Skeletal muscle tissue (tissue), 3 donors: ENCODE measurements at regions not wholly inside any gene's neighbourhood (a gene's known extent, or its start where the extent isn't known, plus 50 kb on each side); places are given as distances from the start of the nearest gene placed in this dataset.

Experiments
- H3K27ac ChIP-seq: one replicate; pipeline ENCODE4 v1.7.0; 2013; ENCODE audit warnings: mild to moderate bottlenecking, low read depth, low read length, inconsistent platforms
- H3K27me3 ChIP-seq, 3 donors: one replicate each; pipeline ENCODE4 v1.7.0; 2013; ENCODE audit warnings: low read length in 3 of 3; ENCODE audit not compliant: control insufficient read depth in 3 of 3, insufficient read depth in 3 of 3
- H3K36me3 ChIP-seq, 3 donors: one replicate each; pipeline ENCODE4 v1.7.0; 2013; ENCODE audit warnings: low read length in 3 of 3; ENCODE audit not compliant: control insufficient read depth in 3 of 3, insufficient read depth in 3 of 3
- H3K4me1 ChIP-seq, 3 donors: one replicate each; pipeline ENCODE4 v1.7.0; 2013; ENCODE audit warnings: low read length in 3 of 3, mild to moderate bottlenecking in 3 of 3; ENCODE audit not compliant: control insufficient read depth in 3 of 3, insufficient read depth in 3 of 3
- H3K4me3 ChIP-seq, 3 donors: one replicate each; pipeline ENCODE4 v1.7.0; 2013; ENCODE audit warnings: low read length in 3 of 3
- H3K9ac ChIP-seq, 3 donors: one replicate each; pipeline ENCODE4 v1.7.0; 2013; ENCODE audit warnings: low read length in 3 of 3, mild to moderate bottlenecking in 3 of 3, moderate library complexity in 2 of 3, low read depth in 1 of 3
- H3K9me3 ChIP-seq, 3 donors: one replicate each; pipeline ENCODE4 v1.7.0; 2013; ENCODE audit warnings: low read length in 3 of 3; ENCODE audit not compliant: control insufficient read depth in 3 of 3
- donor health status: Osteomylitis.

GRCh38 chr12:91566328-91567099, 383.9 kb upstream of the DCN start:
- Histone ChIP-seq H3K4me3 (no peak overlapping the region), H3K4me1 (no peaks in the 10 kb centered on the region), H3K27ac (no peak overlapping the region), H3K27me3 (no peaks in the 10 kb centered on the region), H3K36me3 (no peaks in the 10 kb centered on the region), H3K9ac (no peak overlapping the region), H3K9me3 (no peaks in the 10 kb centered on the region)

GRCh38 chr12:91565846-91566245, 383.2 kb upstream of the DCN start:
- no peaks in the 10 kb centered on the region for H3K9me3 ChIP-seq
- no peaks in the 10 kb centered on the region for H3K36me3 ChIP-seq
- no peak overlapping the region for H3K27ac ChIP-seq
- no peak overlapping the region for H3K9ac ChIP-seq
- H3K4me3 ChIP-seq: no peak overlapping the region
- H3K4me1 ChIP-seq: no peaks in the 10 kb centered on the region
- H3K27me3 ChIP-seq: no peaks in the 10 kb centered on the region

- Histone ChIP-seq H3K36me3 (no peaks in the 10 kb centered on the region), H3K4me3 (no peak overlapping the region), H3K27ac (no peak overlapping the region), H3K9me3 (no peaks in the 10 kb centered on the region), H3K4me1 (no peaks in the 10 kb centered on the region), H3K9ac (no peak overlapping the region), H3K27me3 (no peaks in the 10 kb centered on the region)
These were observed 382.6 kb upstream of the DCN start for GRCh38 chr12:91565246-91565645.

- no peaks in the 10 kb centered on the region for H3K27me3 ChIP-seq
- H3K36me3 ChIP-seq: no peaks in the 10 kb centered on the region
- H3K9ac ChIP-seq: no peak overlapping the region
- no peak overlapping the region for H3K27ac ChIP-seq
- H3K4me1 ChIP-seq: no peaks in the 10 kb centered on the region
- no peak overlapping the region for H3K4me3 ChIP-seq
- H3K9me3 ChIP-seq: no peaks in the 10 kb centered on the region
These were observed 380.6 kb upstream of the DCN start for GRCh38 chr12:91563011-91563765.

DNA sequence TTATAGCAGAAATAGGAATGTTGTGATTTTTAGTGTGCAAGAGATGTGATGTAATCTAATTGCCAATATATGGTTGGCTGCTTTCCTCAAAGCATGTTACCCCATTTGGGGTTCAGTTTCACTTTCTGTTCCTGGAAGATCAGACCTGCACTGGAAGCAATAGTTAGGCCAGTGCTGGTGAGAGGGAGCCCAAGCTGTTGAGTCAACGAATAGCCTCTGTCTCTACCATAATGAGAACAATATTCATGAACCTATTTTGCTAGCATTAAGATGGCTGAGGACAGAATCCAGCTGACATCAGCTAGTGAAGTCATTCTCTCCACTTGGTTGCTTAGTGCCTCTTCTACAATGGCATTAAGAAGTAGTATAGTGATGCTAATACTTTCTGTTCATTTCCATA, 379.9 kb upstream of the DCN start:
- H3K27me3 ChIP-seq: no peaks in the 10 kb centered on the region
- H3K36me3 ChIP-seq: no peaks in the 10 kb centered on the region
- no peak overlapping the region for H3K4me3 ChIP-seq
- H3K9ac ChIP-seq: no peak overlapping the region
- H3K9me3 ChIP-seq: no peaks in the 10 kb centered on the region
- H3K4me1 ChIP-seq: no peaks in the 10 kb centered on the region
- no peak overlapping the region for H3K27ac ChIP-seq

DNA sequence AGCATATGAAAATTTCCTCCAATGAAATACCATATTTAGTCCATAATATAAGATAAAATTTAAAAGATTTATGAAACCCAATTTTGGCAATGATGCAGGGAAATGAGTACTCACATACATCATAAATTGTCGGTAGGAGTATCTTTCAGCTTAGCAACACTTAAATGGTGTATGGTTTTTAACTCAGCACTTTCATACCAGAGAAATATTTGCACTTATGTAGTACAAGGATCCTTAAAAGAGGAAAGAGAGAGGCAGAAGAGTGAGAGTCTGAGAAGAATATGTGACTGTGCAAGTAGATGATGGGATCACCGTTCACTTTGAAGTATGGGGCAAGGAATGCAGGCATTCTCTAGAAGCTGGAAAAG, 379.3 kb upstream of the DCN start:
- Histone ChIP-seq H3K4me3 (no peak overlapping the region), H3K9me3 (no peaks in the 10 kb centered on the region), H3K36me3 (no peaks in the 10 kb centered on the region), H3K9ac (no peak overlapping the region), H3K27me3 (no peaks in the 10 kb centered on the region), H3K27ac (no peak overlapping the region), H3K4me1 (no peaks in the 10 kb centered on the region)

DNA sequence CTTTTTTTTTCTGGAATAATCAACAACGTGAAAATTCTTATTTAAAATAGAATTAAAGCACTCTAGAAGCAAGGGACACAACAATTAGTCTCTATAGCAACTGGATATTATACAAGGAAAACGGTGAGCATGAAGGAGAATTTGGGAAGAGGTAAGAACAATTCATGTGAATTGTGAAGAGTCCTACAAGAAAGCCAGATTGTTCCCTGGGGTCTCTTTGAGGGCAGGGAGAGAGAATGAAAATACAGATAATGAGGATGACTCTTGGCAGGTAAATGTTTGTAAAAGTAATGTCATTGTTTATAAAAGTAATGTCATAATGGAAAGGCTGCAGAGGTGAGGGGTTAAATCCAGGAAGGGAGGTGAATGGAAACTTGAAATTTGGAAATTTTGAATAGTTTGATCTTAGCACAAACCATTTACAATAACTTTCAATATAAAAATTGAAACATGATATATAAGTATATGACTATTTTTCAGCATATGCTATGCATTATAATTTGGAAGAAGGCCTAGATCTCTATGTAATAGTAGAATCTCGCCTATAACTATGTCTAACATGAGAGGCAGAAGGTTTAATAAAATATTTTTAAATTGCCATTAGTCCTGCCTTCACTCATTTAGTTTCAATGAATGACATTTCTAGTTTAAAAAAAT, 378.8 kb upstream of the DCN start:
- Histone ChIP-seq H3K27ac (no peak overlapping the region), H3K27me3 (no peaks in the 10 kb centered on the region), H3K4me3 (no peak overlapping the region), H3K4me1 (no peaks in the 10 kb centered on the region), H3K9ac (no peak overlapping the region), H3K36me3 (no peaks in the 10 kb centered on the region), H3K9me3 (no peaks in the 10 kb centered on the region)

DNA sequence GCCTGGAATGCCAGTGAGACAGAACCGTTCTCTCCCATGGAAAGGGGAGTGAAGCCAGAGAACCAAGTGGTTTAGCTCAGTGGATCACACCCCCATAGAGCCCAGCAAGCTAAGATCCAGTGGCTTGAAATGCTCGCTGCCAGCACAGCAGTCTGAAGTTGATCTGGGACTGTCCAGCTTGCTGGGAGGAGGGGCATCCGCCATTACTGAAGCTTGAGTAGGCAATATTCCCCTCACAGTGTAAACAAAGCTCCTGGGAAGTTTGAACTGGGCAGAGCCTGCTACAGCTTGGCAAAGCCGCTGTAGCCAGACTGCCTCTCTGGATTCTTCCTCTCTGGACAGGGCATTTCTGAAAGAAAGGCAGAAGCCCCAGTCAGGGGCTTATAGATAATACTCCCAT, 374.3 kb upstream of the DCN start:
- H3K9me3 ChIP-seq: no peaks in the 10 kb centered on the region
- no peaks in the 10 kb centered on the region for H3K27me3 ChIP-seq
- H3K9ac ChIP-seq: no peak overlapping the region
- H3K27ac ChIP-seq: no peak overlapping the region
- H3K4me3 ChIP-seq: no peak overlapping the region
- H3K36me3 ChIP-seq: no peaks in the 10 kb centered on the region
- no peaks in the 10 kb centered on the region for H3K4me1 ChIP-seq

DNA sequence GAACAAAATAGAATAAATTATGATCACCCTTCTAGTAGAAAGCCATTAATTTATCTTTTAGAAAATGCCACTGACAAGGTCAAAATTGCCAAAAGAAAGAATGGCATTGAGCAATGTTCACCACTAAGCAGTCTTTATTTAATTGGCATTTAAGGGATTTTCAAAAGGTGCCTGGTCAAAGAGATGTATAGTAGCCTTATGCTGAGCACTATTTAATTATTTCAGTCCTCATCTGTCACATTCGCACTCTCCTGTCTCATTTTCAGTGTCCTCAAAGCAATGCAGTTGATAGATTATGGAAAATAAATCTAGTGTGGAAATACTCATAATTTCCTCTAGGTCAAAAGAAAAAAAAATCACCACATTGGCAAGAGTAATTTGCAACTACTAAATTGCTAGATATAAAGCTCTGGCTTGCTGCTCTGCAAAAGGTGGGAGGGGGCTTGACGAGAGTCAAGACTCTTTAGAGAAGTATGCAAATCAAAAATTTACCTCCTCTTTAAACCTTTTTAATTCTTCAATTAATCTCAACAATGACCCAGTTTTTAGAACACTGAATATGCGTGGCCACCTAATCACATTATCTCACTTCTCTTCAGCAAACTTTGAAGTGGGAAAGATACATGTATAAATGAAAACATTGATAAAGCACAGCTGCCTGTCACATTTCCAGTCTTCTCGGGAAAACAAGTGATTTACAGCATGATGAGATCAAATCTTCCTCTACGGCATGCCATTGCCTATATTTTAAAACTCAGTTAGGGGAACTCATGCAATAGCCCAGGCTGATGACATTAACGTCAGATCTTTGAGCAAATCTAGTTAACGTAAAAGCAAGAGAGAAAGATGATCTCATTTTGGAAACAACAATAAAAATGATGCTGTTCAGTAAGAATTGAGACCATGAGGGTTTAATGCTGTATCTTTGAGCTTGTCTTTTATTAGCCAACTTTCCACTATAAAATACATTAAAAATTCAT, 373.1 kb upstream of the DCN start:
- H3K4me3 ChIP-seq: no peak overlapping the region
- no peak overlapping the region for H3K9ac ChIP-seq
- no peaks in the 10 kb centered on the region for H3K27me3 ChIP-seq
- no peaks in the 10 kb centered on the region for H3K4me1 ChIP-seq
- H3K9me3 ChIP-seq: no peaks in the 10 kb centered on the region
- H3K36me3 ChIP-seq: no peaks in the 10 kb centered on the region
- no peak overlapping the region for H3K27ac ChIP-seq
